IPS-NIHi7 (cell line): ENCODE measurements at regions not wholly inside any gene's neighbourhood (a gene's known extent, or its start where the extent isn't known, plus 50 kb on each side); places are given as distances from the start of the nearest gene placed in this dataset.
A peak's percentile ranks its signal among the peaks of the same experiment; 100 is the strongest.
"Not testable (repeated sequence)": the region's sequence is repeated elsewhere in the genome, so short reads cannot be mapped to it uniquely, and the experiment has no call there.

Experiments used
- DNase-seq: peaks from one replicate; pipeline ENCODE4 v3.0.0; 2012; ENCODE audit warnings: mixed read lengths; ENCODE audit errors: extremely low spot score

DNA sequence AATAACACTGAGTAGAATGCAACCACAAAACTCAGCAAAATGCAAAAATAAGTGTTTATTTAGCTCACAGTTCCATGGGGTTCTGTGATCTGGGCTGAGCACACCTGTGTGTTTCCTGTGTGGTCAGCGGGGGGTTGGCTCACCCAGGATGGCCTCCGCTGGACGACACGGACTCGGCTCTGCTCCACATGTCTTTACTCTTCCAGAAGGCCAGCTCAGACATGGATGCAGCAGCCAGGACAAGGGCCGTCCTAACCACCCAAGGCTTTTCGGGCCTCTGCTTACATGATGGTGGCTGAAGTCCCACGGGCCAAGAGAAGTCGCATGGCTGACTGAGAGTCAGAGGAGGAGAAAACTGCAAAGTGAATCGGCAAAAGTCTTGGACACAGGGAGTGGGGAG lies 153.5 kb upstream of the IRS2 start:
- DNase-seq: no peak

GRCh38 chr13:109939180-109939579 lies 152.8 kb upstream of the IRS2 start:
- DNase-seq: no peak

GRCh38 chr13:109938255-109938936 lies 152.0 kb upstream of the IRS2 start:
- DNase-seq: no peak

GRCh38 chr13:109934520-109934919 lies 148.1 kb upstream of the IRS2 start:
- not testable (repeated sequence) for DNase-seq

DNA sequence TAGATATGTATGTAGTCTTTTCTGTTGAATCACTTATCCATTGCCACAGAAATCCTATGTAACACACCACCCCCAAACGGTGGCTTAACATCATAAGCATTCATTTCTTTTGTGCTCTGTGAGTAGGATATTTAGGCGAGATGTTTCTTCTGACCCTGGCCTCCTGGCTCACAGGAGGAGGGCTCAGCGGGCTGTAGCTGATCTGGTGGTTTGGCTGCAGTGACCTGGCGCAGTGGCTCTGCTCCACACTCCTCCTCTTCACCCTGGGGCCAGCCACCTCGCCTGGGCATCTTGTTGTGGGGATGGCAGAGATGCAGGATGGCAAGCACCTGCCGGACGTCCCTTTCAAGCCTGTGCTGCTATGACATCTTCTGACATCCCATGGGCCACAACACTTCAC lies 147.1 kb upstream of the IRS2 start:
- no peak for DNase-seq

GRCh38 chr13:109924376-109924775 lies 138.0 kb upstream of the IRS2 start:
- no peak for DNase-seq

DNA sequence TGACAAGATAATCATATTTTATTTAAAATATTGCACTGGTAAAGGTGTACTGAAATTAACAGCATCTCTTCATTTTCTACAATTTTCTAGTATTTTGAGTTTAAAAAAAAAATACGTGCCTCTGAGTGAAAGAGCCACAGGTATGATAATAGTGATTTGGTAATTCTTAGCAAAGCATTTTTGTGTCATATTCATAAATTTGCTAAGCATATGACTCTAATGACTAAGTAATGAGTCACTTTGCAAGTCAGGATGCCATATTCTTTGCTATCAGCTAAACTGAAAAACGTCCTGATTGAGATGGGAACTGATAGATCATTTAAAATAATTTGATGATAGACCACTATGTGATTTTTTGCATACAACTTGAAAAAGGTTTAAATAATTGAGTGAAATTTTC lies 136.1 kb upstream of the IRS2 start:
- DNase-seq: no peak

GRCh38 chr13:109919715-109920375 lies 133.5 kb upstream of the IRS2 start:
- DNase-seq: no peak

DNA sequence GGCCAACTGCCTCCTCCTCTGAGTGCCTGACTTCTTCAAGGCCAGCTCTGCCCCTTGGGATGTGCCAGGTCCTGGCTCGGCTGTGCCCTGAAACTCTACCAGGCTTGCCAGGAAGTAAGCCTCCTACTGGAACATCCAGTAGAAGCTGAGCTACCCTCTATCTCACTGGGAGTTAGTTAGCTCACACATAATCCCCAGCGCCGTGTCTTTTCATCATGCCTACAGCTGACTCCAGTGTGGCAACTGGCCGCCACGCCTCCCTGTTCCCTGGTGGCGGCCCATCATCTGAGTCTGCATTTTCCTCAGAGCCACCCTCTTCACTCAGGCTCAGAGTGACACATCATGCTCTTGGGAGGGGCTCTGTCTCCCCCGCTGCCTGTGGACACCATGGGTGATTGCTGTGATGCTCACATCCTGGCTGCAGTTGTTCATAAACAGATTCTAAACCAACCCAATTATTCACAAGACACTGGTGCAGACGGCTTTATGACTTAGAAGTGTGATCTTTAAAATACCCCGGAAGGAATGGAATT lies 131.9 kb upstream of the IRS2 start:
- no peak for DNase-seq

- no peak for DNase-seq
Observed at GRCh38 chr13:109917422-109917821, 131.0 kb upstream of the IRS2 start.

GRCh38 chr13:109913936-109914510 lies 127.6 kb upstream of the IRS2 start:
- no peak for DNase-seq

- no peak for DNase-seq
Observed at GRCh38 chr13:109913186-109913585, 126.8 kb upstream of the IRS2 start.

DNA sequence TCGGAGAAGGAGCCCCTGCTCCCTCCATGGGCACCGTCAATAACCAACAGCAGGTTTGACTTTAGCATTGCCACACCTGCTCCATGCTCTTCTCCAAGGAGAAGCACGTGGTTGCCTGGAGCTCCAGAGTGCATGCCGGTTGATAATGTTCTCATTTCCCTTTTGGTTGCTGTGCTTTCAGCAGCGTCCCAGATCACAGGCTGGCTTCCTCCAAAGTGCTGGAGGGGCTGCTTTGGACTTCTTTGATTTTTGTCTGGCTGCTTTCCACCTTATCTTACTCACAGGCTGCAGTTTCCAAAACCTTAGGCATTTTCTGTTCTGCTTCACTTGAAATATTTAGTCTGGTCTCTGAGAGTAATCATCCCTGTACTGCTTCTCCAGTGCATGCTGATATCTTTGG lies 123.8 kb upstream of the IRS2 start:
- no peak for DNase-seq

- DNase-seq: no peak
Observed at GRCh38 chr13:109906976-109907375, 120.6 kb upstream of the IRS2 start.

- DNase-seq: peak; percentile 28
Observed at GRCh38 chr13:109904218-109904617, 117.8 kb upstream of the IRS2 start.

DNA sequence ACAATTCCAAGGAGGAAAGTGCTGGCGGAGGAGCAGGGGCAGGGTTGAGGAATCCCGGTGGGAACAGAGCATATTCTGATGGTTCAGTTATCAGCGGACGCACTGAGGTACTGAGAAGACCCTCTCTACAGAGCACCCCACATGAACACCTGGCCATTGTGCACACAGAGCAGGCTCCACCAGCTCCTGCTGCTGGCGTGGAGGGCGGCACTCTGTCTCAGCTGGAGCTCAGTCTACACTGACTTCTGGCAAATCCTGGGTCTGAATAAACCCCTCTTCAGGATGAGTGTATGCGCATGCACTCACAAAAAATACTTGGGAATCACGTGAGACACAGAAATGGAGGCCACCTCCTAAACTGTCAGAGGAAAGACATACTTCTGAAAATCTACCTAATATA lies 114.4 kb upstream of the IRS2 start:
- no peak for DNase-seq

DNA sequence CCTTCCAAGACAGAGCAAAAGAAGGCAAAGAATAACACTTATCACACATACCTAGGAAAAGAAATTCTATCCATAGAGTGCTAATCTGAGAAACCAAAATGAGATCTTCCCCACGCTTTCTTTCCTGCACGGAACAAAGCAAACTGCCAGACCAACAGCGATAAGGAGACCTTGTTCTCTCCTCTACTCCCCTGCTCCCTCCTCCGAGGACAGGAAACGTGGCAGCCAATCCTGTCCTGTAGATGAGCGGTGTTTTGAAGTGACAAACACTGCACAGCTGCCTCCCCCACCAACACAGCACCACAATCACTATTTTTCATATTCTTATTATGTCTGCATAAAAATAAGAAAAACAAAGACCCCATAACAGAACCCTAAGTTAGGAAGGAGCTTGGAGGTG lies 113.9 kb upstream of the IRS2 start:
- DNase-seq: peak; percentile 30

GRCh38 chr13:109899748-109900147 lies 113.4 kb upstream of the IRS2 start:
- DNase-seq: no peak

- DNase-seq: no peak
Observed at GRCh38 chr13:109899316-109899715, 112.9 kb upstream of the IRS2 start.

DNA sequence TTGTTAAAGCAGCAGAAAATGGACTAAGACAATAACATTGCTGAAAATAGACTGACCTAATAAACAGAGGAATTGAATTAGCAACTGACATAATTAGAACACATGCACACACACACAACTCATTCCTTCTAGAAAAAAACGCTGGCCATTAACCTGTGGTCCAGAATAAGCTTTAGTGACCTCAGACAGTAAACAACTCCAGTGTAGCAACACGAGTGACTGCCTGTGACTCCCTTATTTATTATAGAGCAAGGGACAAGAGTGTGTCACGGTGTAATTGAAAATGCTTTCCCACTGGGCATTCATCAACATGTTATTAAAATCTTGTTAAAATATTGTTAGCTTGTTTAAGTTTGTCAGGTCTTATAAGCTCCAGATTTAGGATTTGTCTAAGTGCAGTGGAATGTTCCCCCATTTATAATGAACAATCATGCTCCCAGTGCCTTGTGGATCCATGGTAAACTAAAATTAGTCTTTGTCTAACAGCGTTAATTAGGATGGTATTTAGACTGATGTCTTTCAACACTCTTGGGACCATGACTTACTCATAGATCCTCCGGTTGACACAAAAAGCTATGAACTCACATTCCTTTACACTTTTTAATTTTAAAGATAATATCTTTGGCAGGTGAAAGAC lies 111.7 kb upstream of the IRS2 start:
- DNase-seq: no peak

- DNase-seq: no peak
Observed at GRCh38 chr13:109892101-109892500, 105.7 kb upstream of the IRS2 start.

DNA sequence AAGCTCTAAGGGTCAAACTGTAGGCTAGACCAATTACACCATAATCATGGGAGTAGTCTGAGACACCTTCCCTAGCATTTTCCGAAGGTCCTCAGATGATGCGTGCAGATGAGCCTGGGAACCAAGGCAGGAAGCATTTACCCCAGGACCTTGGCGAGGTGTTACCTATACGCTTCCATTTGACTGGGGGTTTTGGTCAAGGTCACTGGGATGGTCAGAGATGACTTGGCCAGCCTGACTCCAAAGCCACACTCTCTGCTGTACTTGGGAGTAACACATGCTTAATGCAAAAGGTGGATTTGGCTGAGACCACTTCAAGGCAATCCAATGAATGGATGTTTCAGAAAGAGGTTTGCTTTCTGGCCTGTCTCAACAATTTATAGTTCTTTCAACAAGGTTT lies 98.9 kb upstream of the IRS2 start:
- no peak for DNase-seq

DNA sequence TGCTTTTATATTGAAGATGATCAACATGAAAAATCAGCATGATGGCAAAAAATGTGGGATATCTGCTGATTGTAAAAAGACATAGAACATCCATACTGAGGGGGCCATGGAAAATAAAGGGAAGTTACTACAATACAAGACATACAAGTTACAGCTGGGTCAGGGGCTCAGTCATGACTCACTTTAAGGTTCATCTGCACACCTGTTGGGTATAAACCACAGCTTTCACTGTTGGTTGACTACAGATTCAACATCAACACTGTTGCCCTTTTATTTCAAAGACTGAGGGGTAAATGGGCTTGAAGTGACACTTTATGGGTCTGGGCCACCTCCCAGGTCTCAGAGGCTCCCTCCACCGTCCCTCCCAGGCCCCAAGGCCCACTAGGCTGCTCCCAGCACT lies 98.1 kb upstream of the IRS2 start:
- DNase-seq: no peak
